ENCODE measurements at regions not wholly inside any gene's neighbourhood (a gene's known extent, or its start where the extent isn't known, plus 50 kb on each side); places are given as distances from the start of the nearest gene placed in this dataset.
"Not testable (repeated sequence)": the region's sequence is repeated elsewhere in the genome, so short reads cannot be mapped to it uniquely, and the experiment has no call there.

DNA sequence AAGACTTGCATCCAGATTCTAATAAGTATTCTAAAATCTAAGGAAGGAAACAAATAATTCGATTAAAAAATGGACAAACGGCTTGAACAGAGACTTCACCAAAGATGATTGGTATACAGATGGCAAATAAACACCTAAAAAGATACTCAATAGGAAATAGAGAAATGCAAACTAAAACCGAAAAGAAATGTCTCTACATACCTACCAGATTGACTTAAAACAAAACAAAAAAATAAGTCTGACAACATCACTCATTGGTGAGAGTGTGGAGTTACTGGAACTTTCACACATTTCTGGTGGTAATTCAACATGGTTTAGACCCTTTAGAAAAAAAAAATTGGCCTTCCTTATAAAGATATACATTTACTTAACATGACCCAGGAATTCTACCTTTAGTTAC lies 869.8 kb downstream of the TTLL7 start:
- Histone ChIP-seq H3K36me3 (no peaks in the 10 kb centered on the region), H3K9me3 (no peaks in the 10 kb centered on the region), H3K4me1 (no peaks in the 10 kb centered on the region), H3K27ac (no peak overlapping the region), H3K27me3 (no peaks in the 10 kb centered on the region), H3K4me3 (no peak overlapping the region)
- intact Hi-C loops (cut with DNase I; ENCODE audit: low total_unique reads), result loop anchor here (10.0 kb wide), 1 partner anchor 1096 kb away; no protein-coding TSS in a partner anchor
- TF ChIP-seq POLR2AphosphoS5 (IDR thresholded peaks at IDR 0.05), result no peak
- DNase-seq (ENCODE audit: low spot score in 2 of 2), result no peak

GRCh38 chr1:83125456-83125855 lies 873.5 kb downstream of the TTLL7 start:
- H3K36me3 ChIP-seq, result no peaks in the 10 kb centered on the region
- no peak for TF ChIP-seq CTCF (IDR thresholded peaks at IDR 0.05)
- TF ChIP-seq POLR2A (IDR thresholded peaks at IDR 0.05), result no peak
- no peak for TF ChIP-seq POLR2AphosphoS5 (IDR thresholded peaks at IDR 0.05)
- no peak for DNase-seq (ENCODE audit: low spot score in 2 of 2)
- no peak overlapping the region for H3K4me3 ChIP-seq
- intact Hi-C loops (cut with DNase I; ENCODE audit: low total_unique reads), result loop anchor here (10.0 kb wide), 1 partner anchor 1099 kb away; no protein-coding TSS in a partner anchor
- H3K9me3 ChIP-seq, result no peaks in the 10 kb centered on the region
- H3K27me3 ChIP-seq, result no peaks in the 10 kb centered on the region
- H3K27ac ChIP-seq, result no peak overlapping the region
- H3K4me1 ChIP-seq, result no peaks in the 10 kb centered on the region

- no peaks in the 10 kb centered on the region for H3K4me1 ChIP-seq
- TF ChIP-seq POLR2AphosphoS5 (IDR thresholded peaks at IDR 0.05), result no peak
- TF ChIP-seq CTCF (IDR thresholded peaks at IDR 0.05), result no peak
- TF ChIP-seq POLR2A (IDR thresholded peaks at IDR 0.05), result no peak
- no peaks in the 10 kb centered on the region for H3K9me3 ChIP-seq
- H3K27me3 ChIP-seq, result no peaks in the 10 kb centered on the region
- intact Hi-C loops (cut with DNase I; ENCODE audit: low total_unique reads), result loop anchor here (10.0 kb wide), 1 partner anchor 1102 kb away; no protein-coding TSS in a partner anchor
- DNase-seq (ENCODE audit: low spot score in 2 of 2), result no peak
- no peaks in the 10 kb centered on the region for H3K36me3 ChIP-seq
- no peak overlapping the region for H3K4me3 ChIP-seq
- no peak overlapping the region for H3K27ac ChIP-seq
Observed at GRCh38 chr1:83123019-83123418, 875.9 kb downstream of the TTLL7 start.

GRCh38 chr1:83118472-83118871 lies 880.5 kb downstream of the TTLL7 start:
- Histone ChIP-seq H3K4me1 (no peaks in the 10 kb centered on the region), H3K4me3 (no peak overlapping the region), H3K27me3 (no peaks in the 10 kb centered on the region), H3K36me3 (no peaks in the 10 kb centered on the region), H3K27ac (no peak overlapping the region), H3K9me3 (no peaks in the 10 kb centered on the region)
- DNase-seq (ENCODE audit: low spot score in 2 of 2), result no peak
- TF ChIP-seq CTCF (IDR thresholded peaks at IDR 0.05) (no peak), POLR2A (IDR thresholded peaks at IDR 0.05) (no peak), POLR2AphosphoS5 (IDR thresholded peaks at IDR 0.05) (no peak)
- intact Hi-C loops (cut with DNase I; ENCODE audit: low total_unique reads), result no loop called here

GRCh38 chr1:83117030-83117429 lies 881.9 kb downstream of the TTLL7 start:
- intact Hi-C loops (cut with DNase I; ENCODE audit: low total_unique reads); H3K4me1 ChIP-seq; H3K36me3 ChIP-seq; H3K9me3 ChIP-seq; H3K27ac ChIP-seq; H3K27me3 ChIP-seq; H3K4me3 ChIP-seq; DNase-seq (ENCODE audit: low spot score in 2 of 2): not testable (repeated sequence)

GRCh38 chr1:83115785-83116184 lies 883.1 kb downstream of the TTLL7 start:
- intact Hi-C loops (cut with DNase I; ENCODE audit: low total_unique reads), result no loop called here
- Histone ChIP-seq H3K4me1 (no peaks in the 10 kb centered on the region), H3K36me3 (no peaks in the 10 kb centered on the region), H3K27me3 (no peaks in the 10 kb centered on the region), H3K27ac (no peak overlapping the region), H3K4me3 (no peak overlapping the region), H3K9me3 (no peaks in the 10 kb centered on the region)
- no peak for DNase-seq (ENCODE audit: low spot score in 2 of 2)
- TF ChIP-seq CTCF (IDR thresholded peaks at IDR 0.05) (no peak), POLR2A (IDR thresholded peaks at IDR 0.05) (no peak), POLR2AphosphoS5 (IDR thresholded peaks at IDR 0.05) (no peak)
